PC-9 (cell line): ENCODE measurements at regions not wholly inside any gene's neighbourhood (a gene's known extent, or its start where the extent isn't known, plus 50 kb on each side); places are given as distances from the start of the nearest gene placed in this dataset.

ENCODE experiments used
- EZH2 ChIP-seq: fragments of 200-600 bp; sonication (generic); IDR thresholded peaks from 2 replicates; pipeline ENCODE4 v1.8.0; 2017; ENCODE audit warnings: antibody characterized with exemption, low read depth
- TF ChIP-seq, protein P1 (sequence below): fragments of 200-600 bp; sonication (generic); conservative IDR thresholded peaks from 2 replicates; pipeline ENCODE4 v1.6.1; 2017; ENCODE audit warnings: mixed run types, antibody characterized with exemption, mild to moderate bottlenecking, moderate library complexity

DNA sequence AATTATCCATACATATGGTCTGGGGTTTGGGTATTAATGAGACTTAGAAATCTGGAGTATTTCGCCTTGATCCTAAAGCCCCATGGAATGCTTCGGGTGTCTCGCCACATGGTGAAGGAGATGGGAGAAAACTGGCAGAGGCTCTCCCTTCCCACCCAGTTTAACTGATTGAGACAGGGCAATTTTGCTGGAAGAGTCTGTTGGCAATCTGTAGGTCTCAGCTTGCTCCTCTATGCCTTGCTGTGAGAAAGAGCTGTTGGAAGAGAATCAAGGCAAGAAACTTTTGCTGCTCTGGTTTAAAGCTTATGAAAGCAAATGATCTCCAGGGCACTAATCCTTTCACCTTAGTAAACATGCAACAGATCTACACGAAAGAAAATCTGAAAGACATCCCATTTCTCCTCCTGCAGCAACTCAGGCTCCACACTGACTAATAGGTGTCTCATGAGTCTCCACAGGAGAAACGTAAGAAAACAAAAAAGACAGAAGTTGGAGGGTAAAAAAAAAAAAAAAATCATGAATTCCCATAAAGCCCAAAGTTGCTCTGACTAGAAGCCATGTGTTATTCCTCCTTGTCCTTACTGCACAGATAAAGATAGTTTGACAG, 369.9 kb downstream of the EFNA5 start:
- TF ChIP-seq, protein P1, sequence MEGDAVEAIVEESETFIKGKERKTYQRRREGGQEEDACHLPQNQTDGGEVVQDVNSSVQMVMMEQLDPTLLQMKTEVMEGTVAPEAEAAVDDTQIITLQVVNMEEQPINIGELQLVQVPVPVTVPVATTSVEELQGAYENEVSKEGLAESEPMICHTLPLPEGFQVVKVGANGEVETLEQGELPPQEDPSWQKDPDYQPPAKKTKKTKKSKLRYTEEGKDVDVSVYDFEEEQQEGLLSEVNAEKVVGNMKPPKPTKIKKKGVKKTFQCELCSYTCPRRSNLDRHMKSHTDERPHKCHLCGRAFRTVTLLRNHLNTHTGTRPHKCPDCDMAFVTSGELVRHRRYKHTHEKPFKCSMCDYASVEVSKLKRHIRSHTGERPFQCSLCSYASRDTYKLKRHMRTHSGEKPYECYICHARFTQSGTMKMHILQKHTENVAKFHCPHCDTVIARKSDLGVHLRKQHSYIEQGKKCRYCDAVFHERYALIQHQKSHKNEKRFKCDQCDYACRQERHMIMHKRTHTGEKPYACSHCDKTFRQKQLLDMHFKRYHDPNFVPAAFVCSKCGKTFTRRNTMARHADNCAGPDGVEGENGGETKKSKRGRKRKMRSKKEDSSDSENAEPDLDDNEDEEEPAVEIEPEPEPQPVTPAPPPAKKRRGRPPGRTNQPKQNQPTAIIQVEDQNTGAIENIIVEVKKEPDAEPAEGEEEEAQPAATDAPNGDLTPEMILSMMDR: no peak
- TF ChIP-seq EZH2: no peak
